ENCODE measurements at regions not wholly inside any gene's neighbourhood (a gene's known extent, or its start where the extent isn't known, plus 50 kb on each side); places are given as distances from the start of the nearest gene placed in this dataset.

- no peak overlapping the region for H3K4me3 ChIP-seq (ENCODE audit: low read depth, low read length)
- no peak for TF ChIP-seq CTCF (IDR thresholded peaks at IDR 0.05; ENCODE audit: borderline replicate concordance, insufficient read depth, low read depth, low read length)
Observed at GRCh38 chr12:60052483-60052882, 456.7 kb downstream of the SLC16A7 start.

GRCh38 chr12:60059180-60059579 lies 463.4 kb downstream of the SLC16A7 start:
- no peak overlapping the region for H3K4me3 ChIP-seq (ENCODE audit: low read depth, low read length)
- no peak for TF ChIP-seq CTCF (IDR thresholded peaks at IDR 0.05; ENCODE audit: borderline replicate concordance, insufficient read depth, low read depth, low read length)

GRCh38 chr12:60066655-60067054 lies 470.8 kb downstream of the SLC16A7 start:
- H3K4me3 ChIP-seq (ENCODE audit: low read depth, low read length): no peak overlapping the region

GRCh38 chr12:60070552-60070951 lies 474.7 kb downstream of the SLC16A7 start:
- TF ChIP-seq CTCF (IDR thresholded peaks at IDR 0.05; ENCODE audit: borderline replicate concordance, insufficient read depth, low read depth, low read length): no peak
- no peak overlapping the region for H3K4me3 ChIP-seq (ENCODE audit: low read depth, low read length)

More at GRCh38 chr12:60066655-60067054, 470.8 kb downstream of the SLC16A7 start:
- no peak for TF ChIP-seq CTCF (IDR thresholded peaks at IDR 0.05; ENCODE audit: borderline replicate concordance, insufficient read depth, low read depth, low read length)

- TF ChIP-seq CTCF (IDR thresholded peaks at IDR 0.05; ENCODE audit: borderline replicate concordance, insufficient read depth, low read depth, low read length): no peak
- H3K4me3 ChIP-seq (ENCODE audit: low read depth, low read length): no peak overlapping the region
Observed at GRCh38 chr12:60071759-60072191, 475.9 kb downstream of the SLC16A7 start.

- no peak overlapping the region for H3K4me3 ChIP-seq (ENCODE audit: low read depth, low read length)
- TF ChIP-seq CTCF (IDR thresholded peaks at IDR 0.05; ENCODE audit: borderline replicate concordance, insufficient read depth, low read depth, low read length): no peak
Observed at GRCh38 chr12:60072911-60073310, 477.1 kb downstream of the SLC16A7 start.

- H3K4me3 ChIP-seq (ENCODE audit: low read depth, low read length): no peak overlapping the region
- no peak for TF ChIP-seq CTCF (IDR thresholded peaks at IDR 0.05; ENCODE audit: borderline replicate concordance, insufficient read depth, low read depth, low read length)
Observed at GRCh38 chr12:60075091-60075490, 479.3 kb downstream of the SLC16A7 start.

All from GM12875 (cell line).